Mucosa of descending colon (tissue), 3 donors: ENCODE measurements at regions not wholly inside any gene's neighbourhood (a gene's known extent, or its start where the extent isn't known, plus 50 kb on each side); places are given as distances from the start of the nearest gene placed in this dataset.

Source experiments
- ATAC-seq: fragments of 200-7000 bp; cut with Tn5 transposase; one replicate; pipeline ENCODE4 v1.9.1; 2020; ENCODE audit warnings: mild to moderate bottlenecking, moderate library complexity
- DNase-seq, 3 donors: peaks; one replicate each; pipeline ENCODE4 v3.0.0-alpha.2; 2020
- H3K36me3 ChIP-seq: fragments of 200-600 bp; one replicate; pipeline ENCODE4 v1.8.0; 2021; ENCODE audit warnings: low read depth, mild to moderate bottlenecking
- H3K4me1 ChIP-seq: fragments of 200-600 bp; one replicate; pipeline ENCODE4 v1.8.0; 2021; ENCODE audit warnings: low read depth, mild to moderate bottlenecking
- H3K4me3 ChIP-seq: fragments of 200-600 bp; one replicate; pipeline ENCODE4 v1.8.0; 2021; ENCODE audit warnings: mild to moderate bottlenecking
- H3K9me3 ChIP-seq: fragments of 200-600 bp; one replicate; pipeline ENCODE4 v1.8.0; 2021; ENCODE audit warnings: mild to moderate bottlenecking
- intact Hi-C, 2 donors: fragments of 100-400 bp; cut with DNase I in 1 of 2; cut with micrococcal nuclease in 1 of 2; formaldehyde crosslinking; loops; one replicate each; pipeline versions ENCODE4 v1.11.0 to v1.11.1; 2022; cut with DNase I, micrococcal nuclease
- TF ChIP-seq, protein P1 (sequence below): fragments of 200-600 bp; IDR thresholded peaks from one replicate; pipeline ENCODE4 v1.8.0; 2022; ENCODE audit warnings: antibody characterized with exemption, mild to moderate bottlenecking
- donor health status: DM: no; HTN: no; CAD: no; lungs with moderate emphysema.
- donor health status: DM: no; HTN: no; CAD: no.
- donor health status: DM: no; HTN: yes; CAD: no.

DNA sequence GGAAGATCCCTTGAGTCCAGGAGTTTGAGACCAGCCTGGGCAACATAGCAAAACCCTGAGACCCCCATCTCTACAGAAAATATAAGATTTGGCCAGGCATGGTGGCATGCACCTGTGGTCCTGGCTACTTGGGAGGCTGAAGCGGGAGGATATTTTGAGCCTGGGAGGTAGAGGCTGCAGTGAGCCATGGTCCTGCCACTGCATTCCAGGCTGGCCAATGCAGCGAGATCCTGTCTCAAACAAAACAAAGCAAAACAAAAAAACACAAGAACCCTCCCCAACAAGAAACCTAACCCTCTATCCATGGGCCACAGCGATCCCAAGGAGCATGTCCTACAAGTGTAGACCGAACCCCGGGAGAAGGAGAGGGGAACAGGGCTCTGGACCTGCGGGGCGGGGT lies 133.3 kb downstream of the MGAT5B start:
- ATAC-seq: no peak
- Histone ChIP-seq H3K4me3 (no peak overlapping the region), H3K4me1 (no peaks in the 10 kb centered on the region), H3K9me3 (no peaks in the 10 kb centered on the region), H3K36me3 (no peaks in the 10 kb centered on the region)
- intact Hi-C loops: no loop called here
- DNase-seq: no peak
- TF ChIP-seq, protein P1, sequence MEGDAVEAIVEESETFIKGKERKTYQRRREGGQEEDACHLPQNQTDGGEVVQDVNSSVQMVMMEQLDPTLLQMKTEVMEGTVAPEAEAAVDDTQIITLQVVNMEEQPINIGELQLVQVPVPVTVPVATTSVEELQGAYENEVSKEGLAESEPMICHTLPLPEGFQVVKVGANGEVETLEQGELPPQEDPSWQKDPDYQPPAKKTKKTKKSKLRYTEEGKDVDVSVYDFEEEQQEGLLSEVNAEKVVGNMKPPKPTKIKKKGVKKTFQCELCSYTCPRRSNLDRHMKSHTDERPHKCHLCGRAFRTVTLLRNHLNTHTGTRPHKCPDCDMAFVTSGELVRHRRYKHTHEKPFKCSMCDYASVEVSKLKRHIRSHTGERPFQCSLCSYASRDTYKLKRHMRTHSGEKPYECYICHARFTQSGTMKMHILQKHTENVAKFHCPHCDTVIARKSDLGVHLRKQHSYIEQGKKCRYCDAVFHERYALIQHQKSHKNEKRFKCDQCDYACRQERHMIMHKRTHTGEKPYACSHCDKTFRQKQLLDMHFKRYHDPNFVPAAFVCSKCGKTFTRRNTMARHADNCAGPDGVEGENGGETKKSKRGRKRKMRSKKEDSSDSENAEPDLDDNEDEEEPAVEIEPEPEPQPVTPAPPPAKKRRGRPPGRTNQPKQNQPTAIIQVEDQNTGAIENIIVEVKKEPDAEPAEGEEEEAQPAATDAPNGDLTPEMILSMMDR: no peak

- no peak for ATAC-seq
- intact Hi-C loops: no loop called here
- no peak for DNase-seq
Measured at GRCh38 chr17:77002103-77003045, 134.2 kb downstream of the MGAT5B start.

GRCh38 chr17:77003699-77004098 lies 135.5 kb downstream of the MGAT5B start:
- Histone ChIP-seq H3K36me3 (no peaks in the 10 kb centered on the region), H3K4me1 (no peaks in the 10 kb centered on the region), H3K4me3 (no peak overlapping the region), H3K9me3 (no peaks in the 10 kb centered on the region)
- intact Hi-C loops: no loop called here
- TF ChIP-seq, protein P1: no peak
- DNase-seq: no peak
- ATAC-seq: no peak

More at GRCh38 chr17:77002103-77003045, 134.2 kb downstream of the MGAT5B start:
- no peak overlapping the region for H3K4me3 ChIP-seq
- no peaks in the 10 kb centered on the region for H3K4me1 ChIP-seq
- H3K9me3 ChIP-seq: no peaks in the 10 kb centered on the region
- TF ChIP-seq, protein P1: no peak
- H3K36me3 ChIP-seq: no peaks in the 10 kb centered on the region

DNA sequence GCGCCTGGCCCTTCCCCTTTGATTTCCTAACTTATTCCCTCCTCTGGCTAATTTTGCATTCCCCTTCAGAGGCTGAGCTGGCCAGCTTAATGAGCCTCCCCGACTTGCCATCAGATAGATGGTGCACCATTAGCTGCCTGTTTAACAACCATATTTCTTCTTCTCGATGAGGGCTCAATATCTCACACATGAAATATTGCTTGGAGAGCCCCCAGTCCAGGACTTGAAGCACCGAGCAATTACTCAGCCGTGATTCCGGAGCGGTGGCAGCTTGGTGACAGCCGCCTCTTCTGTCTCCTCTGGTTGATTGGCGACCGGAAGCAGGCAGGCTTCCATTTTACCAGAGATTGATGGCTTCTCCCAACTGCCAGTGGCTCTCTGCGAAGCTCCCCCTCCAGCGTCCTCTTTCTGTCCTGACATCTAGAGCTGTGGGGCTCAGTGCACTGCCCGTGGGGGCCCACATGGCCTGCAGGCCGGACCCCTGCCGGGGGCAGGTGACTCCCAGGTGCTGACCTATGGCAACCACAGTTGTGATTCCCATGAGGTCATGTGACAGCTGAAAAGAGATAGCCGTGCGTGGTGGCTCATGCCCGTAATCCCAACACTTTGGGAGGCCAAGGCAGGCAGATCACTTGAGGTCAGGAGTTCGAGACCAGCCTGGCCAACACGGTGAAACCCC lies 133.7 kb upstream of the SEC14L1 start:
- Histone ChIP-seq H3K9me3 (no peaks in the 10 kb centered on the region), H3K36me3 (no peaks in the 10 kb centered on the region), H3K4me1 (no peaks in the 10 kb centered on the region), H3K4me3 (no peak overlapping the region)
- DNase-seq (no peak), ATAC-seq (no peak)
- TF ChIP-seq, protein P1: no peak
- intact Hi-C loops: no loop called here

DNA sequence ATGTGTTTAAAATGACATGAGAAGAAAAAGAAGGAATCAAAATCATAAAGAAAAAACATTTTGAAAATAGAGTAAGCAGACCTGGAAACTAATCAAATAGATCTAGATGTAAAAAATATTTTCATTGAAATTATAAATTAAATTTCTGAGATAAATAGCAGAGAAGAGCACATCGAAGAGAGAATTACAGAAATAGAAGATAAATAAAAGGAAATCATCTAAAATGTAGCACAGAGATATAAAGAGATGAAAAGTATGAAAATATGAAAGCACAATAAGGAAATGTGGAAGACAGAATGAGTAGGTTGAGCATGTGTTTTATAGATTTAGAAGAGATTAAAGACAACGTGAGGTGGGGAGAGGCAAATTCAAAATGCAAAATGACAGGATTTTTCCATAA lies 130.9 kb upstream of the SEC14L1 start:
- H3K9me3 ChIP-seq: no peaks in the 10 kb centered on the region
- H3K4me3 ChIP-seq: no peak overlapping the region
- no peak for DNase-seq
- TF ChIP-seq, protein P1: no peak
- H3K4me1 ChIP-seq: no peaks in the 10 kb centered on the region
- no peaks in the 10 kb centered on the region for H3K36me3 ChIP-seq
- intact Hi-C loops: no loop called here
- no peak for ATAC-seq
